HCT116 (cell line): ENCODE measurements at regions not wholly inside any gene's neighbourhood (a gene's known extent, or its start where the extent isn't known, plus 50 kb on each side); places are given as distances from the start of the nearest gene placed in this dataset.

Experiments
- ATAC-seq: fragments of 200-7000 bp; cut with Tn5 transposase; 2 replicates; pipeline ENCODE4 v1.9.1; 2020; ENCODE audit warnings: mild to moderate bottlenecking, moderate library complexity
- BruUV-seq: library from RNA; stranded (reverse); fragments of 400-500 nt; replicated peaks from 2 replicates; lab custom pipeline; 2021; lab: Mats Ljungman, UMichigan
- CTCF ChIA-PET: fragments of 300-600 bp; sonication (Branson Sonifier 250); formaldehyde crosslinking; loops from one replicate; lab custom pipeline; 2021; ENCODE audit warnings: antibody characterized with exemption; lab: Charles Lee
- POLR2A ChIA-PET: fragments of 300-600, 350-600 bp; sonication (Branson Sonifier 250); formaldehyde crosslinking; loops from one replicate; lab custom pipeline; 2021; ENCODE audit warnings: antibody characterized with exemption; lab: Charles Lee
- RAD21 ChIA-PET, 2 experiments: fragments of 300-600 bp; sonication (Branson Sonifier 250); formaldehyde crosslinking; loops; one replicate each; lab custom pipeline; 2023; ENCODE audit warnings: low total read pairs in 2 of 2; ENCODE audit not compliant: uncharacterized antibody in 2 of 2, unreplicated experiment in 2 of 2, low non-redundant PET in 1 of 2; lab: Charles Lee
- DNase-seq: peaks from one replicate; pipeline ENCODE4 v3.0.0-alpha.2; 2010; ENCODE audit warnings: low read depth, low spot score
- H2AFZ ChIP-seq: fragments of 200-600 bp; shearing (Covaris generic), sonication (generic); 2 replicates; pipeline ENCODE4 v1.6.1; 2017; ENCODE audit warnings: low read depth, mixed run types, mixed read lengths, antibody characterized with exemption, low read length; ENCODE audit not compliant: poor library complexity, severe bottlenecking
- H3K27ac ChIP-seq: 2 replicates; pipeline ENCODE4 v1.5.1; 2012; ENCODE audit warnings: low read depth, low read length
- H3K27me3 ChIP-seq: fragments of 200-600 bp; sonication (generic); 2 replicates; pipeline ENCODE4 v1.6.1; 2016; ENCODE audit warnings: mixed run types, low read length, mixed read lengths; ENCODE audit not compliant: insufficient read depth
- H3K36me3 ChIP-seq, 2 experiments: fragments of 200-500 bp in 1 of 2; fragments of 200-600 bp in 1 of 2; sonication (Bioruptor generic) in 1 of 2; sonication (generic) in 1 of 2; 2 replicates each; pipeline versions ENCODE4 v1.5.1 to v1.6.1; 2014 to 2016; ENCODE audit warnings: low read length in 2 of 2, inconsistent platforms in 1 of 2, mixed read lengths in 1 of 2, mixed run types in 1 of 2; ENCODE audit not compliant: insufficient read depth in 2 of 2, control insufficient read depth in 1 of 2
- H3K4me1 ChIP-seq, 2 experiments: fragments of 200-600 bp in 1 of 2; sonication (generic) in 1 of 2; 2 replicates each; pipeline versions ENCODE4 v1.5.1 to v1.6.1; 2012 to 2017; ENCODE audit warnings: low read length in 2 of 2, inconsistent platforms in 1 of 2, mild to moderate bottlenecking in 1 of 2, mixed read lengths in 1 of 2, mixed run types in 1 of 2, moderate library complexity in 1 of 2; ENCODE audit not compliant: insufficient read depth in 2 of 2, control insufficient read depth in 1 of 2
- H3K4me2 ChIP-seq: fragments of 200-600 bp; sonication (generic); 2 replicates; pipeline ENCODE4 v1.6.1; 2017; ENCODE audit warnings: mixed run types, low read length, mixed read lengths
- H3K4me3 ChIP-seq, 2 experiments: fragments of 200-600 bp in 1 of 2; sonication (generic) in 1 of 2; replicated peaks in 1 of 2; 2 replicates each; pipeline ENCODE4 v1.5.1; 2011 to 2016; ENCODE audit warnings: low read length in 2 of 2, control low read depth in 1 of 2, low read depth in 1 of 2, mild to moderate bottlenecking in 1 of 2, mixed read lengths in 1 of 2, mixed run types in 1 of 2
- H3K79me2 ChIP-seq: fragments of 200-600 bp; sonication (generic); 2 replicates; pipeline ENCODE4 v1.6.1; 2017; ENCODE audit warnings: mild to moderate bottlenecking, mixed run types, low read length, moderate library complexity, mixed read lengths; ENCODE audit not compliant: insufficient read depth
- H3K9ac ChIP-seq: fragments of 200-600 bp; sonication (generic); 2 replicates; pipeline ENCODE4 v1.6.1; 2016; ENCODE audit warnings: low read length, mixed read lengths
- H3K9me2 ChIP-seq: fragments of 200-600 bp; sonication (generic), shearing (Covaris generic); 2 replicates; pipeline ENCODE4 v1.6.1; 2017; ENCODE audit warnings: mixed run types, mild to moderate bottlenecking, moderate library complexity; ENCODE audit not compliant: insufficient read depth
- H3K9me3 ChIP-seq, 2 experiments: fragments of 200-500 bp in 1 of 2; fragments of 200-600 bp in 1 of 2; sonication (Bioruptor generic) in 1 of 2; sonication (generic) in 1 of 2; 2 replicates each; pipeline ENCODE4 v1.6.1; 2014 to 2017; ENCODE audit warnings: low read length in 2 of 2, mixed read lengths in 2 of 2, inconsistent platforms in 1 of 2, low read depth in 1 of 2, mild to moderate bottlenecking in 1 of 2, mixed run types in 1 of 2, moderate library complexity in 1 of 2; ENCODE audit not compliant: control insufficient read depth in 1 of 2, insufficient read depth in 1 of 2
- H4K20me1 ChIP-seq: fragments of 200-600 bp; sonication (generic), shearing (Covaris generic); 2 replicates; pipeline ENCODE4 v1.6.1; 2017; ENCODE audit warnings: mixed run types, mild to moderate bottlenecking, moderate library complexity; ENCODE audit not compliant: insufficient read depth
- EGR1 ChIP-seq: IDR thresholded peaks from 2 replicates; pipeline ENCODE4 v1.6.1; 2012; ENCODE audit warnings: low read depth
- ELF1 ChIP-seq: IDR thresholded peaks from 2 replicates; pipeline ENCODE4 v1.6.1; 2012; ENCODE audit warnings: low read depth, borderline replicate concordance
- EZH2 ChIP-seq: fragments of 200-600 bp; sonication (generic); IDR thresholded peaks from 2 replicates; pipeline ENCODE4 v1.6.1; 2017; ENCODE audit warnings: antibody characterized with exemption, mixed run types
- JUND ChIP-seq: IDR thresholded peaks from 2 replicates; pipeline ENCODE4 v1.6.1; 2012
- MAX ChIP-seq: IDR thresholded peaks from 2 replicates; pipeline ENCODE4 v1.6.1; 2012
- RAD21 ChIP-seq: IDR thresholded peaks from 2 replicates; pipeline ENCODE4 v1.6.1; 2012; ENCODE audit warnings: low read depth, mild to moderate bottlenecking
- SIN3A ChIP-seq: IDR thresholded peaks from 2 replicates; pipeline ENCODE4 v1.6.1; 2012; ENCODE audit warnings: low read depth
- SRF ChIP-seq: IDR thresholded peaks from 2 replicates; pipeline ENCODE4 v1.6.1; 2012; ENCODE audit warnings: low read depth
- TCF7L2 ChIP-seq: IDR thresholded peaks from 2 replicates; pipeline ENCODE4 v1.7.0; 2011; ENCODE audit warnings: borderline replicate concordance, inconsistent platforms; ENCODE audit not compliant: insufficient read depth, insufficient read length; ENCODE audit errors: extremely low read depth
- YY1 ChIP-seq: IDR thresholded peaks from 2 replicates; pipeline ENCODE4 v1.6.1; 2011; ENCODE audit warnings: low read length, low read depth, moderate library complexity, mild to moderate bottlenecking; ENCODE audit not compliant: insufficient replicate concordance; ENCODE audit errors: extremely low read depth
- intact Hi-C: fragments of 100-400 bp; cut with micrococcal nuclease; formaldehyde crosslinking; loops from 2 replicates; pipeline ENCODE4 v1.10.0; 2022
- TF ChIP-seq, protein P1 (sequence below), 3 experiments: fragments of 200-600 bp in 1 of 3; sonication (generic) in 1 of 3; IDR thresholded peaks in 2 of 3; conservative IDR thresholded peaks in 1 of 3; 2 replicates each; pipeline ENCODE4 v1.5.1; 2012 to 2017; ENCODE audit warnings: low read depth in 2 of 3, low read length in 2 of 3, antibody characterized with exemption in 1 of 3, borderline replicate concordance in 1 of 3, control low read depth in 1 of 3, mild to moderate bottlenecking in 1 of 3, mixed read lengths in 1 of 3, mixed run types in 1 of 3, moderate library complexity in 1 of 3; ENCODE audit not compliant: insufficient read depth in 1 of 3
- TF ChIP-seq, protein P2 (sequence below): IDR thresholded peaks from 2 replicates; pipeline ENCODE4 v1.6.1; 2011; ENCODE audit warnings: mild to moderate bottlenecking, low read length, moderate library complexity; ENCODE audit not compliant: insufficient replicate concordance; ENCODE audit errors: extremely low read depth
- TF ChIP-seq, protein P3 (sequence below): IDR thresholded peaks from 2 replicates; pipeline ENCODE4 v1.6.1; 2012; ENCODE audit warnings: low read depth

GRCh38 chr5:15420201-15420600 lies 79.8 kb upstream of the FBXL7 start:
- Histone ChIP-seq H3K27ac (no peak overlapping the region), H3K4me1 (no peaks in the 10 kb centered on the region), H3K27me3 (no peaks in the 10 kb centered on the region), H3K9ac (no peak overlapping the region), H3K36me3 (no peaks in the 10 kb centered on the region), H2AFZ (no peak overlapping the region), H3K79me2 (no peaks in the 10 kb centered on the region), H3K9me3 (peaks cover 4 to 26% of the 10 kb centered on the region in 2 experiments; a peak in 2 of 4 replicates), H4K20me1 (no peaks in the 10 kb centered on the region), H3K4me2 (no peak overlapping the region), H3K9me2 (no peaks in the 10 kb centered on the region), H3K4me3 (no peak overlapping the region)
- no peak for TF ChIP-seq YY1
- TF ChIP-seq SRF = no peak
- no peak for TF ChIP-seq TCF7L2
- no peak for TF ChIP-seq EGR1
- no peak for TF ChIP-seq JUND
- ChIA-PET POLR2A (no interaction called here), CTCF (no interaction called here), RAD21 (no interaction called here)
- no TSS peak for BruUV-seq
- intact Hi-C loops = no loop called here
- no peak for DNase-seq
- ATAC-seq = no peak

DNA sequence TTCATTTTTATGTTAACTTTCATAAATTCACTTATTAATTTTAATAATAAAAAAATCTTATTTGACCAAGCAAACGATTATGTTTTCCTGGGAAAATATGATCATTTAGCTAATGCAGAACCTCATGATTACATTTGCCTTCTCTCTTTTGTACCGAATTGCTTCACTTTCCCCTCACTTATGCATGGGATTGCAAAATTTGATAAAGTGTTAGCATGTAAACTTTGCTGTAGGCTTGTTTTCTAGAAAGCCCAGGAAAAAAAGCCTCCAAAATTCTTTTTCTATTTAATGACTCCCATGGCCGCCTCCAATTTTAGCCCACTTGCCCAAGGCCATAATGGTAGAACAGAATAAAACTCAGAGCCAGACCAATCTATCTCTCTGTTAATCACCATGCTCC lies 82.8 kb upstream of the FBXL7 start:
- Histone ChIP-seq H2AFZ (no peak overlapping the region), H3K9me2 (no peaks in the 10 kb centered on the region), H3K27ac (no peak overlapping the region), H3K4me1 (no peaks in the 10 kb centered on the region), H3K9ac (no peak overlapping the region), H3K4me2 (no peak overlapping the region), H3K79me2 (no peaks in the 10 kb centered on the region), H3K4me3 (no peak overlapping the region), H4K20me1 (no peaks in the 10 kb centered on the region), H3K36me3 (no peaks in the 10 kb centered on the region), H3K27me3 (no peaks in the 10 kb centered on the region), H3K9me3 (peaks cover 9 to 19% of the 10 kb centered on the region in 2 experiments; a peak in 2 of 4 replicates)
- CTCF ChIA-PET = no interaction called here
- intact Hi-C loops = no loop called here
- DNase-seq (no peak), ATAC-seq (no peak)
- RAD21 ChIA-PET = no interaction called here
- POLR2A ChIA-PET = no interaction called here
- no TSS peak for BruUV-seq
- no peak for TF ChIP-seq RAD21
- TF ChIP-seq, protein P1, sequence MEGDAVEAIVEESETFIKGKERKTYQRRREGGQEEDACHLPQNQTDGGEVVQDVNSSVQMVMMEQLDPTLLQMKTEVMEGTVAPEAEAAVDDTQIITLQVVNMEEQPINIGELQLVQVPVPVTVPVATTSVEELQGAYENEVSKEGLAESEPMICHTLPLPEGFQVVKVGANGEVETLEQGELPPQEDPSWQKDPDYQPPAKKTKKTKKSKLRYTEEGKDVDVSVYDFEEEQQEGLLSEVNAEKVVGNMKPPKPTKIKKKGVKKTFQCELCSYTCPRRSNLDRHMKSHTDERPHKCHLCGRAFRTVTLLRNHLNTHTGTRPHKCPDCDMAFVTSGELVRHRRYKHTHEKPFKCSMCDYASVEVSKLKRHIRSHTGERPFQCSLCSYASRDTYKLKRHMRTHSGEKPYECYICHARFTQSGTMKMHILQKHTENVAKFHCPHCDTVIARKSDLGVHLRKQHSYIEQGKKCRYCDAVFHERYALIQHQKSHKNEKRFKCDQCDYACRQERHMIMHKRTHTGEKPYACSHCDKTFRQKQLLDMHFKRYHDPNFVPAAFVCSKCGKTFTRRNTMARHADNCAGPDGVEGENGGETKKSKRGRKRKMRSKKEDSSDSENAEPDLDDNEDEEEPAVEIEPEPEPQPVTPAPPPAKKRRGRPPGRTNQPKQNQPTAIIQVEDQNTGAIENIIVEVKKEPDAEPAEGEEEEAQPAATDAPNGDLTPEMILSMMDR (IDR thresholded peaks at IDR 0.05 in 2 of 3, conservative IDR thresholded peaks at IDR 0.05 in 1 of 3; ENCODE audit: borderline replicate concordance in 1 of 3, insufficient read depth in 1 of 3, low read depth in 2 of 3, low read length in 2 of 3) = no peak
- TF ChIP-seq MAX = no peak
- TF ChIP-seq EZH2 = no peak
- TF ChIP-seq SIN3A = no peak
- TF ChIP-seq, protein P2, sequence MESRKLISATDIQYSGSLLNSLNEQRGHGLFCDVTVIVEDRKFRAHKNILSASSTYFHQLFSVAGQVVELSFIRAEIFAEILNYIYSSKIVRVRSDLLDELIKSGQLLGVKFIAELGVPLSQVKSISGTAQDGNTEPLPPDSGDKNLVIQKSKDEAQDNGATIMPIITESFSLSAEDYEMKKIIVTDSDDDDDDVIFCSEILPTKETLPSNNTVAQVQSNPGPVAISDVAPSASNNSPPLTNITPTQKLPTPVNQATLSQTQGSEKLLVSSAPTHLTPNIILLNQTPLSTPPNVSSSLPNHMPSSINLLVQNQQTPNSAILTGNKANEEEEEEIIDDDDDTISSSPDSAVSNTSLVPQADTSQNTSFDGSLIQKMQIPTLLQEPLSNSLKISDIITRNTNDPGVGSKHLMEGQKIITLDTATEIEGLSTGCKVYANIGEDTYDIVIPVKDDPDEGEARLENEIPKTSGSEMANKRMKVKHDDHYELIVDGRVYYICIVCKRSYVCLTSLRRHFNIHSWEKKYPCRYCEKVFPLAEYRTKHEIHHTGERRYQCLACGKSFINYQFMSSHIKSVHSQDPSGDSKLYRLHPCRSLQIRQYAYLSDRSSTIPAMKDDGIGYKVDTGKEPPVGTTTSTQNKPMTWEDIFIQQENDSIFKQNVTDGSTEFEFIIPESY = no peak
- TF ChIP-seq ELF1 = no peak
- TF ChIP-seq, protein P3, sequence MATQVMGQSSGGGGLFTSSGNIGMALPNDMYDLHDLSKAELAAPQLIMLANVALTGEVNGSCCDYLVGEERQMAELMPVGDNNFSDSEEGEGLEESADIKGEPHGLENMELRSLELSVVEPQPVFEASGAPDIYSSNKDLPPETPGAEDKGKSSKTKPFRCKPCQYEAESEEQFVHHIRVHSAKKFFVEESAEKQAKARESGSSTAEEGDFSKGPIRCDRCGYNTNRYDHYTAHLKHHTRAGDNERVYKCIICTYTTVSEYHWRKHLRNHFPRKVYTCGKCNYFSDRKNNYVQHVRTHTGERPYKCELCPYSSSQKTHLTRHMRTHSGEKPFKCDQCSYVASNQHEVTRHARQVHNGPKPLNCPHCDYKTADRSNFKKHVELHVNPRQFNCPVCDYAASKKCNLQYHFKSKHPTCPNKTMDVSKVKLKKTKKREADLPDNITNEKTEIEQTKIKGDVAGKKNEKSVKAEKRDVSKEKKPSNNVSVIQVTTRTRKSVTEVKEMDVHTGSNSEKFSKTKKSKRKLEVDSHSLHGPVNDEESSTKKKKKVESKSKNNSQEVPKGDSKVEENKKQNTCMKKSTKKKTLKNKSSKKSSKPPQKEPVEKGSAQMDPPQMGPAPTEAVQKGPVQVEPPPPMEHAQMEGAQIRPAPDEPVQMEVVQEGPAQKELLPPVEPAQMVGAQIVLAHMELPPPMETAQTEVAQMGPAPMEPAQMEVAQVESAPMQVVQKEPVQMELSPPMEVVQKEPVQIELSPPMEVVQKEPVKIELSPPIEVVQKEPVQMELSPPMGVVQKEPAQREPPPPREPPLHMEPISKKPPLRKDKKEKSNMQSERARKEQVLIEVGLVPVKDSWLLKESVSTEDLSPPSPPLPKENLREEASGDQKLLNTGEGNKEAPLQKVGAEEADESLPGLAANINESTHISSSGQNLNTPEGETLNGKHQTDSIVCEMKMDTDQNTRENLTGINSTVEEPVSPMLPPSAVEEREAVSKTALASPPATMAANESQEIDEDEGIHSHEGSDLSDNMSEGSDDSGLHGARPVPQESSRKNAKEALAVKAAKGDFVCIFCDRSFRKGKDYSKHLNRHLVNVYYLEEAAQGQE = no peak
- no peak for TF ChIP-seq TCF7L2
